GM23338 (cell line): ENCODE measurements at regions not wholly inside any gene's neighbourhood (a gene's known extent, or its start where the extent isn't known, plus 50 kb on each side); places are given as distances from the start of the nearest gene placed in this dataset.

Experiments
- CREB1 ChIP-seq: fragments of 250-450 bp; sonication (Bioruptor Pico); IDR thresholded peaks from 2 replicates; pipeline ENCODE4 v1.5.0; 2020; ENCODE audit warnings: low read depth, mild to moderate bottlenecking, moderate library complexity
- EZH2 ChIP-seq: fragments of 200-600 bp; sonication (generic); IDR thresholded peaks from one replicate; pipeline ENCODE4 v1.8.0; 2017; ENCODE audit warnings: antibody characterized with exemption, mild to moderate bottlenecking, low read depth; ENCODE audit not compliant: unreplicated experiment
- EZH2phosphoT487 ChIP-seq: fragments of 200-600 bp; sonication (generic); IDR thresholded peaks from one replicate; pipeline ENCODE4 v1.8.1; 2018; ENCODE audit warnings: antibody characterized with exemption; ENCODE audit not compliant: unreplicated experiment
- JUNB ChIP-seq: IDR thresholded peaks from one replicate; pipeline ENCODE4 v1.6.1; 2016; ENCODE audit warnings: antibody characterized with exemption; ENCODE audit not compliant: unreplicated experiment
- POLR2AphosphoS5 ChIP-seq: IDR thresholded peaks from 2 replicates; pipeline ENCODE4 v1.6.1; 2016; ENCODE audit warnings: antibody characterized with exemption, low read depth
- TF ChIP-seq, protein P1 (sequence below), 2 experiments: fragments of 200-600 bp in 1 of 2; sonication (generic) in 1 of 2; conservative IDR thresholded peaks; 2 replicates each; pipeline versions ENCODE4 v1.5.1 to v1.6.1; 2016 to 2017; ENCODE audit warnings: antibody characterized with exemption in 2 of 2, low read depth in 2 of 2, mild to moderate bottlenecking in 2 of 2, moderate library complexity in 1 of 2
- TF ChIP-seq, protein P2 (sequence below): IDR thresholded peaks from one replicate; pipeline ENCODE4 v1.6.1; 2018; ENCODE audit warnings: antibody characterized with exemption; ENCODE audit not compliant: unreplicated experiment

DNA sequence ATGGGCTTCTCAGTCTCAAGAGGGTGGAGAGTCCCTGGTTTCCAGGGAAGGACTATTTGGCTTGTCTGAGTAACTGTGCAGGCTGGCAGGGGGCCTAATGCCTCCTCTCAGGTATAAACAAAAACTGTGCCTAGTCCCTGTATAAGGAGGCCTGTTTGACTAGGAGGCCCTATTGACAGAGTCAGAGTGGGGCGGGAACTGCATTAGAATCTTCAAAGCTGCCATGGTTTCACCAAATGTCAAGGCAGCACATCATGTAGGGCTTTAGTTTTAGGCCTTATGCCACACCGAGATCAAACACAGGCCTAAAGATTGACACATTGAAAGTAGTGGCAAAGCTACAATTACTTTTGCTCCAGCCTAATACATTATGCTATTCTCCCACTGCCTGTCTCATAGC lies 611.5 kb upstream of the B3GAT1 start:
- TF ChIP-seq, protein P1, sequence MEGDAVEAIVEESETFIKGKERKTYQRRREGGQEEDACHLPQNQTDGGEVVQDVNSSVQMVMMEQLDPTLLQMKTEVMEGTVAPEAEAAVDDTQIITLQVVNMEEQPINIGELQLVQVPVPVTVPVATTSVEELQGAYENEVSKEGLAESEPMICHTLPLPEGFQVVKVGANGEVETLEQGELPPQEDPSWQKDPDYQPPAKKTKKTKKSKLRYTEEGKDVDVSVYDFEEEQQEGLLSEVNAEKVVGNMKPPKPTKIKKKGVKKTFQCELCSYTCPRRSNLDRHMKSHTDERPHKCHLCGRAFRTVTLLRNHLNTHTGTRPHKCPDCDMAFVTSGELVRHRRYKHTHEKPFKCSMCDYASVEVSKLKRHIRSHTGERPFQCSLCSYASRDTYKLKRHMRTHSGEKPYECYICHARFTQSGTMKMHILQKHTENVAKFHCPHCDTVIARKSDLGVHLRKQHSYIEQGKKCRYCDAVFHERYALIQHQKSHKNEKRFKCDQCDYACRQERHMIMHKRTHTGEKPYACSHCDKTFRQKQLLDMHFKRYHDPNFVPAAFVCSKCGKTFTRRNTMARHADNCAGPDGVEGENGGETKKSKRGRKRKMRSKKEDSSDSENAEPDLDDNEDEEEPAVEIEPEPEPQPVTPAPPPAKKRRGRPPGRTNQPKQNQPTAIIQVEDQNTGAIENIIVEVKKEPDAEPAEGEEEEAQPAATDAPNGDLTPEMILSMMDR (conservative IDR thresholded peaks at IDR 0.05; ENCODE audit: low read depth in 2 of 2) = no peak
- TF ChIP-seq POLR2AphosphoS5 (no peak), EZH2 (no peak), EZH2phosphoT487 (no peak), CREB1 (no peak), JUNB (no peak)
- TF ChIP-seq, protein P2, sequence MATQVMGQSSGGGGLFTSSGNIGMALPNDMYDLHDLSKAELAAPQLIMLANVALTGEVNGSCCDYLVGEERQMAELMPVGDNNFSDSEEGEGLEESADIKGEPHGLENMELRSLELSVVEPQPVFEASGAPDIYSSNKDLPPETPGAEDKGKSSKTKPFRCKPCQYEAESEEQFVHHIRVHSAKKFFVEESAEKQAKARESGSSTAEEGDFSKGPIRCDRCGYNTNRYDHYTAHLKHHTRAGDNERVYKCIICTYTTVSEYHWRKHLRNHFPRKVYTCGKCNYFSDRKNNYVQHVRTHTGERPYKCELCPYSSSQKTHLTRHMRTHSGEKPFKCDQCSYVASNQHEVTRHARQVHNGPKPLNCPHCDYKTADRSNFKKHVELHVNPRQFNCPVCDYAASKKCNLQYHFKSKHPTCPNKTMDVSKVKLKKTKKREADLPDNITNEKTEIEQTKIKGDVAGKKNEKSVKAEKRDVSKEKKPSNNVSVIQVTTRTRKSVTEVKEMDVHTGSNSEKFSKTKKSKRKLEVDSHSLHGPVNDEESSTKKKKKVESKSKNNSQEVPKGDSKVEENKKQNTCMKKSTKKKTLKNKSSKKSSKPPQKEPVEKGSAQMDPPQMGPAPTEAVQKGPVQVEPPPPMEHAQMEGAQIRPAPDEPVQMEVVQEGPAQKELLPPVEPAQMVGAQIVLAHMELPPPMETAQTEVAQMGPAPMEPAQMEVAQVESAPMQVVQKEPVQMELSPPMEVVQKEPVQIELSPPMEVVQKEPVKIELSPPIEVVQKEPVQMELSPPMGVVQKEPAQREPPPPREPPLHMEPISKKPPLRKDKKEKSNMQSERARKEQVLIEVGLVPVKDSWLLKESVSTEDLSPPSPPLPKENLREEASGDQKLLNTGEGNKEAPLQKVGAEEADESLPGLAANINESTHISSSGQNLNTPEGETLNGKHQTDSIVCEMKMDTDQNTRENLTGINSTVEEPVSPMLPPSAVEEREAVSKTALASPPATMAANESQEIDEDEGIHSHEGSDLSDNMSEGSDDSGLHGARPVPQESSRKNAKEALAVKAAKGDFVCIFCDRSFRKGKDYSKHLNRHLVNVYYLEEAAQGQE = no peak
